GM19238 (cell line): ENCODE measurements at regions not wholly inside any gene's neighbourhood (a gene's known extent, or its start where the extent isn't known, plus 50 kb on each side); places are given as distances from the start of the nearest gene placed in this dataset.
"Not testable (repeated sequence)": the region's sequence is repeated elsewhere in the genome, so short reads cannot be mapped to it uniquely, and the experiment has no call there.

Source experiments
- DNase-seq: peaks from one replicate; pipeline ENCODE4 v3.0.0; 2011; ENCODE audit warnings: low spot score; ENCODE audit not compliant: insufficient read length

- DNase-seq, result no peak
Measured at GRCh38 chr13:99741960-99742359, 229.6 kb downstream of the ZIC5 start.

- no peak for DNase-seq
Measured at GRCh38 chr13:99740251-99740979, 231.2 kb downstream of the ZIC5 start.

GRCh38 chr13:99738626-99739025 is 232.9 kb downstream of the ZIC5 start:
- no peak for DNase-seq

GRCh38 chr13:99737481-99738245 is 233.9 kb downstream of the ZIC5 start:
- DNase-seq, result no peak

GRCh38 chr13:99736541-99736940 is 235.0 kb downstream of the ZIC5 start:
- DNase-seq, result no peak

GRCh38 chr13:99734013-99734693 is 232.9 kb downstream of the TM9SF2 start:
- no peak for DNase-seq

- no peak for DNase-seq
Measured at GRCh38 chr13:99733346-99733745, 232.1 kb downstream of the TM9SF2 start.

- DNase-seq, result no peak
Measured at GRCh38 chr13:99731747-99732146, 230.5 kb downstream of the TM9SF2 start.

GRCh38 chr13:99730403-99730802 is 229.1 kb downstream of the TM9SF2 start:
- DNase-seq, result no peak

- no peak for DNase-seq
Measured at GRCh38 chr13:99729745-99730144, 228.5 kb downstream of the TM9SF2 start.

- DNase-seq, result not testable (repeated sequence)
Measured at GRCh38 chr13:99727651-99728050, 226.4 kb downstream of the TM9SF2 start.

GRCh38 chr13:99726282-99726894 is 225.1 kb downstream of the TM9SF2 start:
- DNase-seq, result no peak

GRCh38 chr13:99725644-99726043 is 224.4 kb downstream of the TM9SF2 start:
- DNase-seq, result no peak

- DNase-seq, result no peak
Measured at GRCh38 chr13:99724633-99725517, 223.6 kb downstream of the TM9SF2 start.

- DNase-seq, result no peak
Measured at GRCh38 chr13:99723878-99724277, 222.6 kb downstream of the TM9SF2 start.

- DNase-seq, result no peak
Measured at GRCh38 chr13:99722931-99723330, 221.7 kb downstream of the TM9SF2 start.

GRCh38 chr13:99722338-99722818 is 221.1 kb downstream of the TM9SF2 start:
- DNase-seq, result no peak

GRCh38 chr13:99721606-99722337 is 220.5 kb downstream of the TM9SF2 start:
- DNase-seq, result no peak

GRCh38 chr13:99717959-99718674 is 216.8 kb downstream of the TM9SF2 start:
- DNase-seq, result no peak
